ENCODE measurements at regions not wholly inside any gene's neighbourhood (a gene's known extent, or its start where the extent isn't known, plus 50 kb on each side); places are given as distances from the start of the nearest gene placed in this dataset.

DNA sequence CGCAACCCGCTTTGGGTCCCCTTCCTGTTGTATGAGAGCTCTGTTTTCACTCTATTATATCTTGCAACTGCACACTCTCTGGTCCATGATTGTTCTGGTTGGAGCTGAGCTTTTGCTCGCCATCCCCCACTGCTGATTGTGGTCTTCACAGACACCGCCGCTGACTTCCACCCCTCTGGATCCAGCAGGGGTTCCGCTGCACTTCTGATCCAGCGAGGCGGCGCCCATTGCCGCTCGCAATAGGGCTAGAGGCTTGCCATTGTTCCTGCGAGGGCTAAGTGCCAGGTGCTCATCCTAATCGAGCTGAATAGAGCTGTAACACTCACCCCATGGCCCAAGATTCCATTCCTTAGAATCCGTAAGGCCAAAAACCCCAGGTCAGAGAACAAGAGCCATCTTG lies 1905.8 kb upstream of the RAG2 start:
- Histone ChIP-seq H3K4me3 (ENCODE audit: low read length) (no peak overlapping the region), H3K4me2 (ENCODE audit: low read length) (no peak overlapping the region), H2AFZ (ENCODE audit: low read depth, low read length) (no peak overlapping the region), H3K79me2 (replicated peaks; ENCODE audit: insufficient read depth, low read length) (no peaks in the 10 kb centered on the region), H3K27ac (ENCODE audit: low read length) (no peak overlapping the region), H3F3A (ENCODE audit: insufficient read depth, low read length, poor library complexity, severe bottlenecking) (no peaks in the 10 kb centered on the region), H3K9me2 (ENCODE audit: insufficient read depth, low read length) (no peaks in the 10 kb centered on the region), H3K9ac (ENCODE audit: low read length) (no peak overlapping the region), H4K20me1 (ENCODE audit: insufficient read depth) (no peaks in the 10 kb centered on the region), H3K9me3 (ENCODE audit: low read length) (no peaks in the 10 kb centered on the region), H3K36me3 (ENCODE audit: insufficient read depth, low read length) (no peaks in the 10 kb centered on the region), H3K27me3 (ENCODE audit: insufficient read depth, low read depth, low read length) (no peaks in the 10 kb centered on the region)
- TF ChIP-seq SMC3 (conservative IDR thresholded peaks at IDR 0.05; ENCODE audit: poor library complexity), result no peak
- no peak for TF ChIP-seq EP300 (conservative IDR thresholded peaks at IDR 0.05; ENCODE audit: poor library complexity, severe bottlenecking)
- no peak for TF ChIP-seq POLR2AphosphoS5 (IDR thresholded peaks at IDR 0.05)
- TF ChIP-seq RAD21 (conservative IDR thresholded peaks at IDR 0.05), result no peak
- TF ChIP-seq TAF1 (IDR thresholded peaks at IDR 0.05; ENCODE audit: low read depth), result no peak
- TF ChIP-seq CTCF (IDR thresholded peaks at IDR 0.05; ENCODE audit: poor library complexity, severe bottlenecking), result no peak
- TF ChIP-seq EZH2 (IDR thresholded peaks at IDR 0.05; ENCODE audit: borderline replicate concordance, insufficient read depth, low read length, poor library complexity, severe bottlenecking), result no peak
- no peak for TF ChIP-seq MXI1 (conservative IDR thresholded peaks at IDR 0.05; ENCODE audit: poor library complexity, severe bottlenecking)
- TF ChIP-seq, protein P1, sequence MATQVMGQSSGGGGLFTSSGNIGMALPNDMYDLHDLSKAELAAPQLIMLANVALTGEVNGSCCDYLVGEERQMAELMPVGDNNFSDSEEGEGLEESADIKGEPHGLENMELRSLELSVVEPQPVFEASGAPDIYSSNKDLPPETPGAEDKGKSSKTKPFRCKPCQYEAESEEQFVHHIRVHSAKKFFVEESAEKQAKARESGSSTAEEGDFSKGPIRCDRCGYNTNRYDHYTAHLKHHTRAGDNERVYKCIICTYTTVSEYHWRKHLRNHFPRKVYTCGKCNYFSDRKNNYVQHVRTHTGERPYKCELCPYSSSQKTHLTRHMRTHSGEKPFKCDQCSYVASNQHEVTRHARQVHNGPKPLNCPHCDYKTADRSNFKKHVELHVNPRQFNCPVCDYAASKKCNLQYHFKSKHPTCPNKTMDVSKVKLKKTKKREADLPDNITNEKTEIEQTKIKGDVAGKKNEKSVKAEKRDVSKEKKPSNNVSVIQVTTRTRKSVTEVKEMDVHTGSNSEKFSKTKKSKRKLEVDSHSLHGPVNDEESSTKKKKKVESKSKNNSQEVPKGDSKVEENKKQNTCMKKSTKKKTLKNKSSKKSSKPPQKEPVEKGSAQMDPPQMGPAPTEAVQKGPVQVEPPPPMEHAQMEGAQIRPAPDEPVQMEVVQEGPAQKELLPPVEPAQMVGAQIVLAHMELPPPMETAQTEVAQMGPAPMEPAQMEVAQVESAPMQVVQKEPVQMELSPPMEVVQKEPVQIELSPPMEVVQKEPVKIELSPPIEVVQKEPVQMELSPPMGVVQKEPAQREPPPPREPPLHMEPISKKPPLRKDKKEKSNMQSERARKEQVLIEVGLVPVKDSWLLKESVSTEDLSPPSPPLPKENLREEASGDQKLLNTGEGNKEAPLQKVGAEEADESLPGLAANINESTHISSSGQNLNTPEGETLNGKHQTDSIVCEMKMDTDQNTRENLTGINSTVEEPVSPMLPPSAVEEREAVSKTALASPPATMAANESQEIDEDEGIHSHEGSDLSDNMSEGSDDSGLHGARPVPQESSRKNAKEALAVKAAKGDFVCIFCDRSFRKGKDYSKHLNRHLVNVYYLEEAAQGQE (IDR thresholded peaks at IDR 0.05; ENCODE audit: borderline replicate concordance), result no peak

DNA sequence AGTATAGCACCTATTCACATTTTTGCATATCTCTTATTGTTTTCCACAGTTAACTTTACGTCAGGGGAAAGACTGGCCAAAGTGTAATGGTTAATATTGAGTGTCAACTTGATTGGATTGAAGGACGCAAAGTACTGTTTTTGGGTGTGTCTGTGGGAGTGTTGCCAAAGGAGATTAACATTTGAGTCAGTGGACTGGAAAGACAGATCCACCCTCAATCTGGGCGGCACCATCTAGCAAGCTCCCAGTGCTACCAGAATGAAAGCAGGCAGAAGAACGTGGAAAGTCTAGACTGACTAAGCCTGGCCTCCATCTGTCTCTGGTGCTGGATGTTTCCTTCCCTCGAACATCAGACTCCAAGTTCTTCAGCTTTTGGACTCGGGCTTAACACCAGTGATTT lies 1900.7 kb upstream of the RAG2 start:
- Histone ChIP-seq H2AFZ (ENCODE audit: low read depth, low read length) (no peak overlapping the region), H3K9me3 (ENCODE audit: low read length) (no peaks in the 10 kb centered on the region), H3F3A (ENCODE audit: insufficient read depth, low read length, poor library complexity, severe bottlenecking) (no peaks in the 10 kb centered on the region), H3K9me2 (ENCODE audit: insufficient read depth, low read length) (no peaks in the 10 kb centered on the region), H3K4me2 (ENCODE audit: low read length) (no peak overlapping the region), H3K36me3 (ENCODE audit: insufficient read depth, low read length) (no peaks in the 10 kb centered on the region), H3K27me3 (ENCODE audit: insufficient read depth, low read depth, low read length) (no peaks in the 10 kb centered on the region), H3K79me2 (replicated peaks; ENCODE audit: insufficient read depth, low read length) (no peaks in the 10 kb centered on the region), H3K4me3 (ENCODE audit: low read length) (no peak overlapping the region), H4K20me1 (ENCODE audit: insufficient read depth) (no peaks in the 10 kb centered on the region), H3K9ac (ENCODE audit: low read length) (no peak overlapping the region), H3K27ac (ENCODE audit: low read length) (no peak overlapping the region)
- TF ChIP-seq TAF1 (IDR thresholded peaks at IDR 0.05; ENCODE audit: low read depth) (no peak), MXI1 (conservative IDR thresholded peaks at IDR 0.05; ENCODE audit: poor library complexity, severe bottlenecking) (no peak), CTCF (IDR thresholded peaks at IDR 0.05; ENCODE audit: poor library complexity, severe bottlenecking) (no peak), EP300 (conservative IDR thresholded peaks at IDR 0.05; ENCODE audit: poor library complexity, severe bottlenecking) (no peak), RAD21 (conservative IDR thresholded peaks at IDR 0.05) (no peak), SMC3 (conservative IDR thresholded peaks at IDR 0.05; ENCODE audit: poor library complexity) (no peak), EZH2 (IDR thresholded peaks at IDR 0.05; ENCODE audit: borderline replicate concordance, insufficient read depth, low read length, poor library complexity, severe bottlenecking) (no peak), POLR2AphosphoS5 (IDR thresholded peaks at IDR 0.05) (no peak)
- TF ChIP-seq, protein P1 (IDR thresholded peaks at IDR 0.05; ENCODE audit: borderline replicate concordance), result no peak
